GM12874 (cell line): ENCODE measurements at regions not wholly inside any gene's neighbourhood (a gene's known extent, or its start where the extent isn't known, plus 50 kb on each side); places are given as distances from the start of the nearest gene placed in this dataset.

Experiments
- CTCF ChIP-seq: IDR thresholded peaks from 2 replicates; pipeline ENCODE4 v1.5.1; 2011; ENCODE audit warnings: low read depth, mild to moderate bottlenecking, control low read depth, low read length, moderate library complexity; ENCODE audit not compliant: insufficient read depth

- TF ChIP-seq CTCF = no peak
Measured at GRCh38 chr14:66365388-66365787, 120.8 kb upstream of the CCDC196 start.

- no peak for TF ChIP-seq CTCF
Measured at GRCh38 chr14:66369157-66369697, 116.9 kb upstream of the CCDC196 start.

- TF ChIP-seq CTCF = no peak
Measured at GRCh38 chr14:66371776-66372175, 114.4 kb upstream of the CCDC196 start.

GRCh38 chr14:66375046-66375964 is 110.9 kb upstream of the CCDC196 start:
- TF ChIP-seq CTCF = no peak

- no peak for TF ChIP-seq CTCF
Measured at GRCh38 chr14:66377574-66377973, 108.6 kb upstream of the CCDC196 start.

GRCh38 chr14:66378712-66379505 is 107.3 kb upstream of the CCDC196 start:
- TF ChIP-seq CTCF = no peak

- no peak for TF ChIP-seq CTCF
Measured at GRCh38 chr14:66380143-66380542, 106.0 kb upstream of the CCDC196 start.
